Skeletal muscle tissue (tissue), 3 donors: ENCODE measurements at regions not wholly inside any gene's neighbourhood (a gene's known extent, or its start where the extent isn't known, plus 50 kb on each side); places are given as distances from the start of the nearest gene placed in this dataset.

ENCODE experiments used
- H3K27ac ChIP-seq: one replicate; pipeline ENCODE4 v1.7.0; 2013; ENCODE audit warnings: mild to moderate bottlenecking, low read depth, low read length, inconsistent platforms
- H3K27me3 ChIP-seq, 3 donors: one replicate each; pipeline ENCODE4 v1.7.0; 2013; ENCODE audit warnings: low read length in 3 of 3; ENCODE audit not compliant: control insufficient read depth in 3 of 3, insufficient read depth in 3 of 3
- H3K36me3 ChIP-seq, 3 donors: one replicate each; pipeline ENCODE4 v1.7.0; 2013; ENCODE audit warnings: low read length in 3 of 3; ENCODE audit not compliant: control insufficient read depth in 3 of 3, insufficient read depth in 3 of 3
- H3K4me1 ChIP-seq, 3 donors: one replicate each; pipeline ENCODE4 v1.7.0; 2013; ENCODE audit warnings: low read length in 3 of 3, mild to moderate bottlenecking in 3 of 3; ENCODE audit not compliant: control insufficient read depth in 3 of 3, insufficient read depth in 3 of 3
- H3K4me3 ChIP-seq, 3 donors: one replicate each; pipeline ENCODE4 v1.7.0; 2013; ENCODE audit warnings: low read length in 3 of 3
- H3K9ac ChIP-seq, 3 donors: one replicate each; pipeline ENCODE4 v1.7.0; 2013; ENCODE audit warnings: low read length in 3 of 3, mild to moderate bottlenecking in 3 of 3, moderate library complexity in 2 of 3, low read depth in 1 of 3
- H3K9me3 ChIP-seq, 3 donors: one replicate each; pipeline ENCODE4 v1.7.0; 2013; ENCODE audit warnings: low read length in 3 of 3; ENCODE audit not compliant: control insufficient read depth in 3 of 3
- donor health status: Osteomylitis.

DNA sequence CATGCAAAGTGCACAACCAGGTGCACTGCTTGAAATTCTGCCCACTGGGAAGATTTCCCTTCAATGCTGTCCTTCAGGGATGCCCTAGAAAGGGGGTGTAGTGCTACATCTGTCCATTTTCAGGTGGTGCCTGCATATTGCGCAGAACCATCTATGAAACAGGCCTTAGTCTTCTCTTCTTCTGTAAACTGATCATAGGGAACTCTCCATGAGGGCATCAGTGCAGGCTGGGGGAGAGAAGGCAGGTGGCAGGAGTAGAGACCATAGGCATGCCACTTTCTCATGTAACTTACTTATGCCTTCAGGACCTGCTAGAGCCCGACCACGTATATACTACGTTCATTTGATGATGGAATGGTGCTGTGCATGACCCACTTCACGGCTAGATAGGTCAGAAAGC lies 912.1 kb downstream of the SLC4A3 start:
- Histone ChIP-seq H3K9ac (no peak overlapping the region), H3K36me3 (no peaks in the 10 kb centered on the region), H3K27me3 (no peaks in the 10 kb centered on the region), H3K4me1 (no peaks in the 10 kb centered on the region), H3K27ac (no peak overlapping the region), H3K9me3 (no peaks in the 10 kb centered on the region), H3K4me3 (no peak overlapping the region)

DNA sequence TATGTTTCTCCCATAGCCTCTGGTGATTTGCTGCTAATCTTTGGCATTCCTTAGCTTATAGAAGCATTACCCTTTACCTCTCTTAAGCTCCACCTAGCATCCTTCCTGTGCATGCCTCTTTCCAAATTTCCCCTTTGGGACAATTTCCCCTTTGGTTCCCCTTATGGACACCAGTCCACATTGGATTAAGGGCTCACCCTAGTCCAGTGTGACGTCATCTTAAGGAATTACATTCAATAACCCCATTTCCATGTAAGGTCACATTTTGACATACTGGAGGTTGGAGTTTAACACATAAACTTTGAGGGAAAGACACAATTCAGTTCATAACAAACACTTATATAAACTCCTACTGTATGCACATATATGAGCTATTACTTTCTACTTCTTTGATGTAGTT lies 916.6 kb downstream of the SLC4A3 start:
- Histone ChIP-seq H3K4me1 (no peaks in the 10 kb centered on the region), H3K27me3 (no peaks in the 10 kb centered on the region), H3K36me3 (no peaks in the 10 kb centered on the region), H3K27ac (no peak overlapping the region), H3K9ac (no peak overlapping the region), H3K4me3 (no peak overlapping the region), H3K9me3 (no peaks in the 10 kb centered on the region)

DNA sequence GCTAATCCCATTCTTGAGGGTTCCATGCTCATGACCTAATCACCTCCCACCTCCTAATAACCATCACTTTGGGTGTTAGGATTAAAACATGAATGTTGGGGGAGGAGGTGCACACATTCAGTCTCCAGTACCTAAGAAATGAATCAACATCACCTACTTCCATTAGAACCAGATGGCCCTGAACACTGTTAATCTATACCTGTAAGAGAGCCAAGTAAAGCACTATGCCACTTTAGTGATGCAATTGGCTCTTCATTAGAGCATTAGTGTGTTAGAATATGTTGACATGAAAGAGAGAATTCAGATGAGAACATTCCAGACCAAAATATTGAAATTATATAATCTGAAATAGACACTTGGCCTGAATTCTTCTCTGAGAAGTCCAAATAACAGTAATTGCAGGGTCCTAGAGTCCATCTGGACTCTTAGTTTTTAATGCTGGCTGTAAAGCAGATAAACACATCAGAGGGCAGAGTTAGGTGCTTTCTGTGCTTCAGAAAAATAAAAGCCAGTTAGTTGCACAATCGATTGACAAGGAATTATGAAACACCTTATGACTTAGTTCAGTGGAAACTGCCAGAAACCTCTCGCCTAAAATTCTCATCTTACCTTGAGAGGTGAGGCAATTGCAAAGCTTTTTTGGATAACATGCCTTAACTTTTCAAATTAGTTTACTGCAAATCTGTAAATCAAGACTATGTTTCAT lies 923.7 kb downstream of the SLC4A3 start:
- H3K9ac ChIP-seq = no peak overlapping the region
- no peaks in the 10 kb centered on the region for H3K4me1 ChIP-seq
- no peak overlapping the region for H3K4me3 ChIP-seq
- no peaks in the 10 kb centered on the region for H3K36me3 ChIP-seq
- no peaks in the 10 kb centered on the region for H3K27me3 ChIP-seq
- H3K9me3 ChIP-seq = no peaks in the 10 kb centered on the region
- no peak overlapping the region for H3K27ac ChIP-seq

DNA sequence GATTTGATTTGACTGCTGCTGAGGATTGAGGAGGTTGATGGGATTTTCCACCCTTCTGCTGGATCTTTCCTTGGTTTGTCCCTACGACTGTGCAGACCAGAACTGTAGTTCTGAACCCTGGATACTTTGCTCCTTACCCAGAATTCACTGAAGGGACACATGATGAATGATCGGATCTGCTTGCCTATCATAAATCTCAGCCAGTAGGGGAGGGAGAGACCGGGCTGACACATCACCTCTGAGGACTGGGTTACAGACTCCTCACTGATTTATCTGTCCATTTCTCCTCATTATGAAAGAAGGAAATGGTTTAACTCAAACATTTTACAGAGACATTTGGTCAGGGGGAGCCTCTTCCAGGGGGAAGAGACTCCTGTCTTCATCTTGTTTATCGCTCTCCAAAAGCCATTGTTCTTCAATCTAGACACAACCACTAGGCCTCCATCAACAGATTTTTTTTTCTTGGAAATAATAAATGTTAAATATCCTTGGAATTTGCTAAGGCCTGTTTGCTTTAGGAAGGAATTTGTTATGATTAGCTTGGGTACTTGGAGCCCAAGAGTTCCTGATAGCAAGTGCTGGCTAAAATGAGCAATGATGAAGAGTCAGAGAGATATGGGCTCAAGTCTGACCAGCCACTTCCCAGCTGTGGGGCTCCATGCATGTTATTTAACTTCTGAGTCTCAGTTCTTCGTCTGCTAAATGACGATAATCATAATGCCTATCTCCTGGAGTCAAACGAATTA lies 925.5 kb downstream of the SLC4A3 start:
- Histone ChIP-seq H3K4me3 (no peak overlapping the region), H3K9ac (no peak overlapping the region), H3K9me3 (no peaks in the 10 kb centered on the region), H3K27ac (no peak overlapping the region), H3K27me3 (no peaks in the 10 kb centered on the region), H3K4me1 (no peaks in the 10 kb centered on the region), H3K36me3 (no peaks in the 10 kb centered on the region)

DNA sequence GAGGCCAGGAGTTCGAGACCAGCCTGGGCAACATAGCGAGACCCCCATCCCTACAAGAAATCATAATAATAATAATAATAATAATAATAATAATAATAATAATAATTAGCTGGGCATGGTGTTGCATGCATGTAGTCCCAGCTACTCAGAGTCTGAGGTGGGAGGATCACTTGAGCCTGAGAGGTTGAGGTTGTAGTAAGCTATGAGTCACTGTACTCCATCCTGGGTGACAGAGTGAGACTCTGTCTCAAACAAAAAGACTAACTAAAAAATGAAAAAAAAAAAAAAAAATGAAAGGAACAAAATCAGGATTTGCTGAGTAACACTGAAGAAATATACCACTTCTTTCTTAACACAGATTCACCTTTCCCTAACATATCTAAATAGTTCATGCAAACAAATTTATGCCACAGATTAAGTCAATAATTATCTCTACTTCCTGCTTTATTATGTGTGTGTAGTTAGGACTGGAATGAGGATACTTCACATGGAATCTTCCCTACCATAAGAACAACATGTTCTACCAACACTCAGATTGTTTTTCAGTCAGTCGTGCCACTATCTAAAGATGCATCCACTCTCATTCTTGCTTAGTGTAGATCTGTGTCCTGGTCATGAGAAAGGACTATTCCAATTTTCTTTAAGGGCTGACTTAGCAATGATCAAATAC lies 928.7 kb downstream of the SLC4A3 start:
- no peaks in the 10 kb centered on the region for H3K9me3 ChIP-seq
- H3K4me1 ChIP-seq = no peaks in the 10 kb centered on the region
- no peaks in the 10 kb centered on the region for H3K27me3 ChIP-seq
- no peak overlapping the region for H3K27ac ChIP-seq
- H3K9ac ChIP-seq = no peak overlapping the region
- no peak overlapping the region for H3K4me3 ChIP-seq
- no peaks in the 10 kb centered on the region for H3K36me3 ChIP-seq

DNA sequence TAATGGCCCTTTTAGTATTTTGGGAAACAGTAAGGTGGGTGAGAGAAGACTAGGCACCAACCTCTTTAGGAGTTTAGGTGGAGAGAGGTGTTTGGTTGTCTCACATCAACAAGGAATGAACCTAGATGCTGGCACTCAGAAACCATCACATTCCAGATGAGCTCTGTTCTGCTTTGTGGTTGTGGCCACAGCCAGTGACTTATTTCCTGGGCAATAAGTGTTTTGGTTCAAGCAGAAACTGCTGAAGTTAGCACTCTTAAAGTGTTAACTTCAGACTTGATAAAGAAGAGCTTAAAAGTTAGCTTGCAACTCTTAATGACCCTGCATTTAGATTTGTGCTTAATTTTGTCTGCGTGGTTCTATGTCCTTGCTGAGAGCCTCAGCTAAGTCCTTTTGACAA lies 929.2 kb downstream of the SLC4A3 start:
- Histone ChIP-seq H3K27ac (no peak overlapping the region), H3K9me3 (no peaks in the 10 kb centered on the region), H3K27me3 (no peaks in the 10 kb centered on the region), H3K9ac (no peak overlapping the region), H3K4me1 (no peaks in the 10 kb centered on the region), H3K36me3 (no peaks in the 10 kb centered on the region), H3K4me3 (no peak overlapping the region)

DNA sequence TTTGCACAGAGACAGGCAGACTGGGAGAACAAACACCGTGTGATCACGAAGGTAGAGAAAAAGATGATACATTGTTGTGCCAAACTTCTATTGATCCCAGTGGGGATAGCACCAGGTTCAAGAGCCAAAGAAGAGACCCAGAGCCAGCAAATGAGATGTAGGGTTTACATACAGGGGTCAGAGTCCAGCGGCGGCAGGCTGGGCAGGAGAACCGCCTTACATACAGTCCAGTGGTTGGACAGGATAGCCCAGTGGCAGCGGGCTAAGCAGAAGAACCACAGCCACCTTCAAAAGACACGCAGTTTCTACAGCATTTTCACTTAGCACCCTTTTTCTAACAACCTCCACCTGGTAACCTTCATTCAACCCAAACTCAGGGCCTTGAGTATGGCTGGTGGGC lies 932.8 kb downstream of the SLC4A3 start:
- H3K9ac ChIP-seq = no peak overlapping the region
- no peak overlapping the region for H3K4me3 ChIP-seq
- H3K36me3 ChIP-seq = no peaks in the 10 kb centered on the region
- H3K27me3 ChIP-seq = no peaks in the 10 kb centered on the region
- no peak overlapping the region for H3K27ac ChIP-seq
- no peaks in the 10 kb centered on the region for H3K9me3 ChIP-seq
- H3K4me1 ChIP-seq = no peaks in the 10 kb centered on the region

DNA sequence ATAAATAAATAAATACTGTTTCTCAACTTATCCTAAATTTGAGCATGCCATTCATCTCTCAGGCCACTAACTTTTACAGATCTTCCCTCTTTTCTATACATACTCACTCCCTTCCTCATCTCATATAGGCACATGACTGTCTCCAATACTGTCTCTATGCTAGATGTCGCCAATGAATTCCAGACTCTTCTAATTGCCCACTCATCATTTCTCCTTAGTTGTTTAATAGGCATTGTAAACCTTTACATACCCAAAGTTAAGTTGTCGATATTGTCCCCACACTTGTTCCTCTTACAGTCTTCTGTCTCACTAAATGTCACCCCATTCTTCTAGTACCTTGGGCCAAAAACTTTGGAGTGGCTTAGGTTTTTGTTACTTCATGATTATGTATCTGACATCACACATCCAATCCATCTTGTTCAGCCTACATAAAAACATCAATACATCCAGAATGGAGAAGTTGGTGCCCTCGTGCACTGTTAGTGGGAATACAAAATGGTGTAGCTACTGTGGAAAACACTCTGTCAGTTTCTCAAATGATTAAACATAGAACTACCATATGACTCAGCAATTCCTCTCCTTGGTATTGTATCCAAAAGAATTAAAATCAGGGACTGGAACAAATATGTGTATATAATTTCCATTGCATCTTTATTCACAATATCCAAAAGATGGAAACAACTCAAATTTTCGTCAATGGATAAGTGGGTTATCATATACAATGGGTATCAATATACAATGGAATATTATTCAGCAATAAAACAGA lies 935.1 kb downstream of the SLC4A3 start:
- Histone ChIP-seq H3K27ac (no peak overlapping the region), H3K9ac (no peak overlapping the region), H3K36me3 (no peaks in the 10 kb centered on the region), H3K9me3 (no peaks in the 10 kb centered on the region), H3K4me3 (no peak overlapping the region), H3K27me3 (no peaks in the 10 kb centered on the region), H3K4me1 (no peaks in the 10 kb centered on the region)

DNA sequence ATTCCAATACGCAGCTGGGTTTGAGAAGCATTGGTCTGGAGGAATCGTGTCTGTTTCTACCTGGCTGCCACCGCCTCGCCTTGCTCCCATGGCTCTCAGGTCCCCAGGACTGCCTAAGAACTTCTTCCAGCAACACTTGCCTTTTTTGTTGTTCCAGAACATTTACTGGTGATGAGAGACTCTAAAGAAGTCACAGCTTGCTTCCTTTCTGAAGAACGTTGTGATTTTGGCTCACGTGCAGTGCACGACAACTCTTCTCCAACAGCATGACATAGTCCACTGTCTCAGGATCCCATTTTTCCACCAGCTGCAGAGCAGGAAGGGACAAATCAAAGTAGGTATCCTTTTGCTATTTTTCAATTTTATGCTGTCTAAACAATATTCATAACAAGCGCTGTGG lies 940.9 kb downstream of the SLC4A3 start:
- Histone ChIP-seq H3K4me1 (no peaks in the 10 kb centered on the region), H3K9ac (no peak overlapping the region), H3K9me3 (no peaks in the 10 kb centered on the region), H3K36me3 (no peaks in the 10 kb centered on the region), H3K27me3 (no peaks in the 10 kb centered on the region), H3K27ac (no peak overlapping the region), H3K4me3 (no peak overlapping the region)
